ENCODE measurements at regions not wholly inside any gene's neighbourhood (a gene's known extent, or its start where the extent isn't known, plus 50 kb on each side); places are given as distances from the start of the nearest gene placed in this dataset.
"Not testable (repeated sequence)": the region's sequence is repeated elsewhere in the genome, so short reads cannot be mapped to it uniquely, and the experiment has no call there.

DNA sequence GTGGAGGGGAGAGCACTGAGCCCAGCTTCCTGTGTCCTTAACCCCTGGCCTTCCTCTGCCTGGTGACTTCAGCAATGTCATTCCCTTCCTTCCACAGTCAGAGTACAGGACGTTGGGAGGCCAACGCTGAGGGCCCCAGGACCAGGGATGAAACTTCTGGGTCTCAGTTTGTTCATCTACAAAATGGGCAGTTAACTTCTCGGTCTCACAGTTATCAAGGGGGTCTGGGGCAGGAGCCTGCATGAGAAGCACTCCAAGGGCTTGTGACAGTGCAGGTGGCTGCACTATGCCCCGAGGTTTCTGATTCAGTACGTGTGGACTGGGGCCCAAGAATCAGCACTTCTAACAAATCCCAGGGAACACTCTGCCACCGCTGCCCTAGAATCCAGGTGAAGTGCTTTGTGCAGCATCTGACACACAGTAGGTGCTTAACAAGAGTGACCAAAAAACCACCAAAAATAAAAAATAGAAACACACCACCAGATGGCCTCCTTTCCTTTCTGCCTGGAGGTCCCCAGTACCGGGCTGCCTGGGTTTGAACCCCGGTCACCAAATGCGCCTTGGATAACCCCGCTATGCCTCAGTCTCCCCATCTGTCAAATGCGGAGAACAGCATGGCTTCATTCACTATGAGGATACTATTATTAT lies 80.4 kb downstream of the RFLNA start:
- DNase-seq = no peak

DNA sequence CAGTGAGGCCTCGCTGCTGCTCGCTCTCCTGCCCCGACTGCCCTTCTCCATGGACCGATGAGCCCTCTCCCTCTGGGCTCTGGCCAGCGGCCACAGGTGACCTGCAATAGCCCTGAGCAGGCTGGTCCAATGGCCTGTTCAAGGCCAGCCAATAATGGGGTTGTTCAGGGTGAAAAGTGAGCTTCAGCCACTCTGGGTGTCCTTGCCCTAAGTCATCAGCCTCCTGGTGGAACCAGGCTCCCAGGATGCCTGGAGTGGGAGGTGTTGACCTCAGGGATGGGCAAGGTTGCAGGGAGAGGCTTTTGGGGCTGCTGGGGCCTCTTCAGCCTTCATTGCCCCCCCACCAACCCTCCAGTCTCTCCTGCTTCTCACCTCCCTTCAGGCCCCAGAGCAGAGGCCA lies 79.7 kb downstream of the RFLNA start:
- DNase-seq = no peak

GRCh38 chr12:124374147-124374546 lies 79.3 kb downstream of the RFLNA start:
- no peak for DNase-seq

GRCh38 chr12:124373701-124374100 lies 78.8 kb downstream of the RFLNA start:
- DNase-seq = not testable (repeated sequence)

GRCh38 chr12:124372831-124373230 lies 77.9 kb downstream of the RFLNA start:
- DNase-seq = no peak

DNA sequence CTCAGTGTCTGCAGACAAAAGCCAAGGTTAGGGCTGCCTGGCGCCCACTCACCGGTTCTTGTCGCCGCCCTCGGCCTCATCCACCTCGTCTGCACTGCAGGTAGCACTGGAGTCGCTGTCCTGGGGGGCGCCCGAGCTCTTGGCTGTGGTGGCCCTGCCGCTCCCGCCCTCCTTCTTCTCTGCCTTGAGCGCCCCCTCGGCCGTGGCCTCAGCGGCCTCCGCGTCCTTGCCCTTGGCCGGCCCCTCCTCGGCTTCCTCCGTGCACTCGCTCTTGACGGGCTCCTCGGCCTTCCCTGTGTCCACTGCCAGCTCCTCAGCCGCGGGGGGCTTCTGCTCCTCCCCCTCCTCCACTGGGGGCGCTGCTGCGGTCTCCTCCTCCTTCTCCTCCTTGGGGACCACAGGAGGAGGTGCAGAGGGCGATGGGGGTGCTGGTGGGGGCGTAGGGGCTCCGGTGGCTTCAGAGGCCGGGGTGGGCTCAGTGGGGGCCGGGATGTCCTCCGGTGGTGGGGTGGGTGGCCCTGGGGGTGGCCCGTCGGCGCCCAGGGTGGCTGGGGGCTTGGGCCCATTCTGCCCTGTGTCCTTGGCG lies 77.2 kb downstream of the RFLNA start:
- no peak for DNase-seq

DNA sequence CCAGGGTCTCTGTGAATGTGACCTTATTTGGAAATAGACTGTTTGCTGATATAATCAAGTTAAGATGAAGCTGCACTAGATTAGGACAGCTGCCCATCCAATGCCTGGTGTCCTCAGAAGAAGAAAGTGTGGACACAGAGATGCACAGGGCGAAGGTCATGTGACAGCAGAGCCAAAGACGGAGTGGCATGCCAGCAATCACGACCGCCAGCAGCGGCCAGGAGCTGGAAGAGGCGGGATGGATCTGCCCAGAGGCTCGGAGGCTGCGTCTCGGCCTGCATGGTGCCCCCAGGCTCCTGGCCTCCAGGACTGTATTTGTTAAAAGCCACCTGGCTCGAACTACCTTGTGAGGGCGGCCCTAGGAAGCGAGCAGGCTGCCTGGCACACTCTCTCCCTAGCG lies 76.5 kb downstream of the RFLNA start:
- DNase-seq = peak in 2 of 58 donors; percentile 13 to 35

DNA sequence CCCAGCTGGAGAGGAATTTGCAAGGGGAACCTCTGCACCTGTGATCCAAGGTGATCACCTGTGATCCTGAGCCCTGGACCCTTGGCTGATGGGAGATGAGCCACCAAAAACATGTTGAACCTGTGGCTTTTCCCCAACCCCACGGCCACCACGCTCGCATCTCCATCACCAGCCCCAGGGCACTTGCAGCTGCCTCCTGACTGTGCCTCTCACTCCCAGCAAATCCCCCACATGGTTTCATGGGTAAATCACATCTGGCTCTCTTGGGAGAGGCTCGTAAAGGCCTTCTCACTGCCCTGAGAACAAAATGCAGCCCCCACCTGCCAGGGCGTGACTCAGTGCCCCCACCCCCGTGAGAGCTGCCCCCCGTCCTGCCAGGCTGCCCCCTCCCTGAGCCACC lies 76.0 kb downstream of the RFLNA start:
- no peak for DNase-seq

- no peak for DNase-seq
Measured at GRCh38 chr12:124370384-124370783, 75.5 kb downstream of the RFLNA start.

GRCh38 chr12:124369827-124370378 lies 75.0 kb downstream of the RFLNA start:
- peak in 26 of 58 donors; percentile 23 to 85 (median 70) for DNase-seq

DNA sequence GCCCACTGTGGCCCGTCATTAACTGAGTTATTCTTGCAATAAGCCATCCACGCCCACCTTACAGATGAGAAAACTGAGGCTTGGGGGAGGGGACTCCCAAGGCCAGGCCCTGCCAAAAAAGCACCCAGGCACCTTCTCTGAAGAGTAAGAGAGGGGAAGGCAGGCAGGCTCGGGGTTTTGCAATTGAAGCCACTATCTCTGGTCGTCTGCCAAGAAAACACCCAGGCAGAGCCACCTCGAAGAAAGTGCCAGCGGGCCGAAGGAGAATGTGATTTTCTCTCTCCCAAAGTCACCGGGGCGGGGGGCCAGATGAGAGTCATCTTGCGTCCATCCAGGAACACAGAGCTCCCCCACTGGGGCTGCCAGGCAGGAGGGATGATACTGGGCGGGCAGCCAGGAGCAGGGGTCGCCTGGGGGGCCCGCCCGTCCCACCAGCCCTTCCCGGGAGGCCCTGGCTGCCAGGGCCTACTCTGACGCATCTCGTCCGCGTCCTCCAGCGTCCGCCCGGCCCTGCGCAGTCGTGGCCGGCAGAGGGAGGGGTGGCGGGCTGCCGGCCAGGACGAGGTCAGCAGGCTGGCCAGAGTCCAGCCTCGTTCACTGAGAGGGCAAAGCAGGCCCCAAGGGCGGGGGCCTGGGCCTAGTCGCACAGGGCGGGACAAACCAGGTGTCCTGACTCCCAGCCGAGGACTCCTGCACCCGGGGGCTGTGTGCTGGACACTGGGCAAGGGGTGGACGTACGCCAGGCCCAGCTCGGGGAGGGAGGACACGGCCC lies 74.3 kb downstream of the RFLNA start:
- peak in 57 of 58 donors; percentile 31 to 93 (median 77) for DNase-seq

DNA sequence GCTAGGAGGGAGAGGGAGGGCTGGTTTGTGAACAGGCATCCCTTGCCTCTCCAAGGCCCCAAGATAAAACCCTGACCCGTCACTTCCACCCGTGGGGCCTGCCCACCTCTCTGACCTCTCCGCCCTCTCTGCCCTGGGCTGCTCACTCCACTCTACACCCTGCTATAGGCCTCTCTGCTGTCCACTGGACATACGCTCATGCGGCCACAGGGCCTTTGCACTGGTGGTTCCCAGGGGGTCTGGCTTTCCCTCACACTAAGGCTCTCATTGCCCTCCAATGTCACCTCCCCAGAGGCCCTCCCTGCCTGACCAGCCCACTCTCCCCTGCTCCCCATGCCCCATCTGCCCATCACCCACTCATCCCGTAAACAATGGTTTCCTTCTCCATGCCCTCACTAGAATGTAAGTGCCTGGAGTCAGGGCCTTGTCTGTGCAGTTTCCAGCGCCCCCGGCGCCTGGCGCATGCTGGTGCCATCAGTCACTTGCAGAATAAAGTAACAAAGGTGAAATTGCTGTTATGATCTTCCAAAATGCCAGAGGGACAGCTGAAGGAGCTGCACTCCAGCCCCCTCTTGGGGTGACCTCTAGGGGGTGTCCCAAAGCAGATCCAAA lies 73.6 kb downstream of the RFLNA start:
- DNase-seq = peak in 10 of 58 donors; percentile 18 to 58 (median 30)

DNA sequence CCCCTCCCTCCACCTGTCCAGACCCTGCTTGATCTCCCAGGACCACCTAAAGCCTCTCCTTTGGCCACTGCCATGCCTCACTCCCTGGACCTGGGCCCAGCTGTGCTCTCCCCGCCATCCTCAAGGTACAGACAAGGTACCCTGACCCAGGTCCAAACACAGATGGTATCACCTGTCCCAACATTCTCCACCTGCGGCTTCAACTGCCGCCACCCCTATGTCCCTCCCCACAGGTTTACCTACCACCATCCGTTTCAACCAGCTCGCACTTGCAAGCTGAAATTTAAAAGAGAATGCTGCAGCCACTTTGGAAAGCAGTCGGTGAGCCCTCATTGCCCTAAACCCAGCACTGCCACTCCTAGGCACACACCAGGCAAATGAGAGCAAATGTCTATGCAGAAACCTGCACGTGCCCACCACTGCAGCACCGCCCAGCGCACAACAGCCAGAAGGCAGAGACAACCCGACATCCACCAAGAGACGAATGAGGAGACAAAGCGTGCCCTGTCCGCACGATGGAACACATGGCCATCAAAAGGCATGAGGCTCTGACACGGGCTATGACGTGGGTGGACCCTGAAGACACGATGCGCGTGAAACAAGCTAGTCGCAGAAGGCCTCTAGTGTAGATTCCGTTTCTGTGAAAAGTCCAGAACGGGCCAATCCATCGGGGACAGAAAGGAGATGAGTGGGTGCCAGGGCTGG lies 71.0 kb downstream of the RFLNA start:
- DNase-seq = peak in 49 of 58 donors; percentile 14 to 95 (median 55)

Data from anterior cingulate cortex (tissue), 58 donors.